ENCODE measurements at regions not wholly inside any gene's neighbourhood (a gene's known extent, or its start where the extent isn't known, plus 50 kb on each side); places are given as distances from the start of the nearest gene placed in this dataset.

DNA sequence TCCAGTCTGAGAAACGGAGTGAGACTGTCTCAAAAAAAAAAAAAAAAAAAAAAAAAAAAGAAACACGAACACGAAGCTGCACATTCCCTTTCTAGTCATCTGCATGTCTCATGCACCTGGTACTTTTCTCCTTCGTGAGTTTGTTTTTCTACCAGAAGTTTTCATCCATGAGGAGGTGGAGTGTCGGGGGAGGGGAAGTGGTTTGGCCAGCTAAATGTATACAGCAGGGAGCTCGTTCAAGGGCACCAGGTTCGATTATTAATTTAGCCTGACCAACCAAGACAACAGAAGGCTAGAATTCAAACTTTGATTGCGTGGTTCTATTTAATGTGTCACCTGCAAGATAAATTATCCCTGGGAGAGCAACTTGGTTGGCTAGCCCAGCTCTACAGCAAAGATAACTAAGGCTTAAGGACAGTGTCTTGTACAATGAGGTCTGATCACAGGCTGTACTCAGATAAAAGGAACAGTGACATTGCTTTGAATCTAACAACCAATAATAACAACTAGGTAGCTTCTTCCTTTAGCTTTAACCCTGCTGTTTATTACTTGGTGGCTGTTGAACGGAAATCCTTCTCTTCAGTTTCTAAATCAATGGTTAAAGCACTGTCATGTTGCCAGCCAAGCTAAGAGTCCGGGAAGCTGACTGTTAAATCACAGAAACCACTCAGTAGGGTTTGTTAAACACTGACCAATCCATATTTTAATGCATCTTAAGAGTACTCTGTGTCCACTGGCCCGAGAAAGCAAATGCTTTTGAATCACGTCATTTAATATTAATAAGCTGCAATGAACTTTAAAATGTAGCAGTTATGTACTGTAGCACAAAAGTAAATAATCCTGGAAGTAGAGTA is 98.4 kb upstream of the STARD13 start:
- TF ChIP-seq EZH2 (IDR thresholded peaks at IDR 0.05) (no peak), POLR2AphosphoS5 (IDR thresholded peaks at IDR 0.05; ENCODE audit: borderline replicate concordance, low read depth, low read length) (no peak)

All from SK-N-MC (cell line).